ENCODE measurements at regions not wholly inside any gene's neighbourhood (a gene's known extent, or its start where the extent isn't known, plus 50 kb on each side); places are given as distances from the start of the nearest gene placed in this dataset.

- peak; percentile 16 to 38; a peak in 1 of 4 replicates for TF ChIP-seq IKZF2 (IDR thresholded peaks at IDR 0.05)
- TF ChIP-seq SUPT20H (IDR thresholded peaks at IDR 0.05; ENCODE audit: borderline replicate concordance, control insufficient read depth, low read depth, low read length), result no peak
- TF ChIP-seq BCLAF1 (IDR thresholded peaks at IDR 0.05), result no peak
- no peak for TF ChIP-seq SMARCA5 (IDR thresholded peaks at IDR 0.05)
- no peak for TF ChIP-seq SMC3 (IDR thresholded peaks at IDR 0.05; ENCODE audit: borderline replicate concordance, low read length)
These were observed 310.7 kb downstream of the PLPP3 start (continued) for GRCh38 chr1:56268519-56269140.

GRCh38 chr1:56267611-56268010 lies 311.8 kb downstream of the PLPP3 start:
- ChIA-PET CTCF (no interaction called here), RAD21 (ENCODE audit: unreplicated experiment) (no interaction called here), SMC1A (ENCODE audit: uncharacterized antibody, unreplicated experiment) (no interaction called here), POLR2A (no interaction called here)
- no peak for TF ChIP-seq MYC (IDR thresholded peaks at IDR 0.05; ENCODE audit: insufficient read depth, insufficient read length, insufficient replicate concordance, low read length, severe bottlenecking)
- TF ChIP-seq NFYB (IDR thresholded peaks at IDR 0.05; ENCODE audit: insufficient read depth, low read depth, low read length), result no peak
- no peak for TF ChIP-seq MAX (IDR thresholded peaks at IDR 0.05; ENCODE audit: low read depth, low read length)
- no peak for TF ChIP-seq YBX1 (IDR thresholded peaks at IDR 0.05)
- no peak for TF ChIP-seq LARP7 (IDR thresholded peaks at IDR 0.05)
- TF ChIP-seq IKZF2 (IDR thresholded peaks at IDR 0.05), result no peak
- TF ChIP-seq, protein P1, sequence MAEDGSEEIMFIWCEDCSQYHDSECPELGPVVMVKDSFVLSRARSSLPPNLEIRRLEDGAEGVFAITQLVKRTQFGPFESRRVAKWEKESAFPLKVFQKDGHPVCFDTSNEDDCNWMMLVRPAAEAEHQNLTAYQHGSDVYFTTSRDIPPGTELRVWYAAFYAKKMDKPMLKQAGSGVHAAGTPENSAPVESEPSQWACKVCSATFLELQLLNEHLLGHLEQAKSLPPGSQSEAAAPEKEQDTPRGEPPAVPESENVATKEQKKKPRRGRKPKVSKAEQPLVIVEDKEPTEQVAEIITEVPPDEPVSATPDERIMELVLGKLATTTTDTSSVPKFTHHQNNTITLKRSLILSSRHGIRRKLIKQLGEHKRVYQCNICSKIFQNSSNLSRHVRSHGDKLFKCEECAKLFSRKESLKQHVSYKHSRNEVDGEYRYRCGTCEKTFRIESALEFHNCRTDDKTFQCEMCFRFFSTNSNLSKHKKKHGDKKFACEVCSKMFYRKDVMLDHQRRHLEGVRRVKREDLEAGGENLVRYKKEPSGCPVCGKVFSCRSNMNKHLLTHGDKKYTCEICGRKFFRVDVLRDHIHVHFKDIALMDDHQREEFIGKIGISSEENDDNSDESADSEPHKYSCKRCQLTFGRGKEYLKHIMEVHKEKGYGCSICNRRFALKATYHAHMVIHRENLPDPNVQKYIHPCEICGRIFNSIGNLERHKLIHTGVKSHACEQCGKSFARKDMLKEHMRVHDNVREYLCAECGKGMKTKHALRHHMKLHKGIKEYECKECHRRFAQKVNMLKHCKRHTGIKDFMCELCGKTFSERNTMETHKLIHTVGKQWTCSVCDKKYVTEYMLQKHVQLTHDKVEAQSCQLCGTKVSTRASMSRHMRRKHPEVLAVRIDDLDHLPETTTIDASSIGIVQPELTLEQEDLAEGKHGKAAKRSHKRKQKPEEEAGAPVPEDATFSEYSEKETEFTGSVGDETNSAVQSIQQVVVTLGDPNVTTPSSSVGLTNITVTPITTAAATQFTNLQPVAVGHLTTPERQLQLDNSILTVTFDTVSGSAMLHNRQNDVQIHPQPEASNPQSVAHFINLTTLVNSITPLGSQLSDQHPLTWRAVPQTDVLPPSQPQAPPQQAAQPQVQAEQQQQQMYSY (CRISPR knock-in tag; IDR thresholded peaks at IDR 0.05), result no peak
- H3K27ac ChIP-seq (ENCODE audit: control insufficient read depth, insufficient read depth), result no peak overlapping the region
- H3K4me3 ChIP-seq, result no peak overlapping the region
- DNase-seq (ENCODE audit: low read depth, low spot score) (no peak), ATAC-seq (no peak), FAIRE-seq (no peak)
- H3K9ac ChIP-seq (ENCODE audit: control insufficient read depth, insufficient read depth, low read length), result no peak overlapping the region
- H3K79me2 ChIP-seq (ENCODE audit: control insufficient read depth, insufficient read depth, low read length), result no peaks in the 10 kb centered on the region
- H3K27me3 ChIP-seq (replicated peaks in 1 of 2; ENCODE audit: control insufficient read depth in 2 of 2, insufficient read depth in 2 of 2, low read length in 1 of 2), result no peaks in the 10 kb centered on the region; a peak in 1 of 4 replicates
- no peaks in the 10 kb centered on the region for H3K9me3 ChIP-seq (replicated peaks; ENCODE audit: control insufficient read depth, insufficient read depth, low read length)
- H3K4me1 ChIP-seq (ENCODE audit: control insufficient read depth, insufficient read depth, low read length), result no peaks in the 10 kb centered on the region
- H3K36me3 ChIP-seq (ENCODE audit: control insufficient read depth in 2 of 2, insufficient read depth in 2 of 2, low read length in 1 of 2), result no peaks in the 10 kb centered on the region
- H2AFZ ChIP-seq (ENCODE audit: control insufficient read depth, low read depth, low read length), result no peak overlapping the region
- in situ Hi-C loops (cut with MboI) (no loop called here), intact Hi-C loops (cut with micrococcal nuclease; ENCODE audit: unreplicated experiment) (no loop called here)
- H3K4me2 ChIP-seq (ENCODE audit: control insufficient read depth, insufficient read depth), result no peak overlapping the region
- H4K20me1 ChIP-seq (ENCODE audit: control insufficient read depth, insufficient read depth), result no peaks in the 10 kb centered on the region
- BruUV-seq (replicated peaks), result no TSS peak
- 0% methylated on average over 2 of the region's 2 CpGs for WGBS (ENCODE audit: insufficient coverage, insufficient replicate concordance, low lambda C conversion rate, missing lambda C conversion rate)
